HepG2 (cell line): ENCODE measurements at regions not wholly inside any gene's neighbourhood (a gene's known extent, or its start where the extent isn't known, plus 50 kb on each side); places are given as distances from the start of the nearest gene placed in this dataset.

Experiments
- ATAC-seq: fragments of 200-7000 bp; cut with Tn5 transposase; 3 replicates; pipeline ENCODE4 v1.9.1; 2020; ENCODE audit warnings: mild to moderate bottlenecking, moderate library complexity
- BruUV-seq: library from RNA; stranded (reverse); fragments of 400-500 nt; replicated peaks from 2 replicates; lab custom pipeline; 2021; lab: Mats Ljungman, UMichigan
- CTCF ChIA-PET: fragments of 300-600 bp; formaldehyde crosslinking; extraction: SDS; loops from one replicate; lab custom pipeline; 2021; ENCODE audit warnings: low total read pairs, inconsistent platforms, low intra/inter-chr PET ratio; lab: Yijun Ruan, JAX
- POLR2A ChIA-PET: fragments of 350-600 bp; sonication (Branson Sonifier 250); formaldehyde crosslinking; loops from one replicate; lab custom pipeline; 2020; ENCODE audit warnings: antibody characterized with exemption, inconsistent platforms; lab: Yijun Ruan, JAX
- DNase-seq: peaks from one replicate; pipeline ENCODE4 v3.0.0-alpha.2; 2015; ENCODE audit warnings: low spot score
- FAIRE-seq: peaks from 3 replicates; lab custom pipeline; 2011; peaks lifted over from hg19 to GRCh38; lab: Jason Lieb, UNC
- H2AFZ ChIP-seq: one replicate; pipeline ENCODE4 v1.6.1; 2011; ENCODE audit warnings: low read length, inconsistent platforms
- H3K27ac ChIP-seq: fragments of 300-600 bp; 3 replicates; pipeline ENCODE4 v1.8.0; 2011; ENCODE audit warnings: mixed run types, mild to moderate bottlenecking, mixed read lengths, low read length, inconsistent platforms; ENCODE audit not compliant: insufficient read depth; ENCODE audit errors: extremely low read length
- H3K27me3 ChIP-seq, 2 experiments: fragments of 200-600 bp in 1 of 2; 2 replicates in 1 of 2; 3 replicates in 1 of 2; pipeline versions ENCODE4 v1.6.0 to v1.8.0; 2011; ENCODE audit warnings: low read length in 2 of 2, mild to moderate bottlenecking in 2 of 2, moderate library complexity in 2 of 2, inconsistent platforms in 1 of 2; ENCODE audit not compliant: insufficient read depth in 2 of 2, control insufficient read depth in 1 of 2
- H3K36me3 ChIP-seq, 2 experiments: fragments of 200-600 bp in 1 of 2; replicated peaks in 1 of 2; 2 replicates in 1 of 2; 3 replicates in 1 of 2; pipeline versions ENCODE4 v1.5.1 to v1.8.0; 2011; ENCODE audit warnings: low read length in 2 of 2, inconsistent platforms in 1 of 2; ENCODE audit not compliant: insufficient read depth in 2 of 2, control insufficient read depth in 1 of 2
- H3K4me1 ChIP-seq: 2 replicates; pipeline ENCODE4 v1.5.1; 2012; ENCODE audit warnings: low read length, inconsistent platforms; ENCODE audit not compliant: insufficient read depth
- H3K4me2 ChIP-seq: 2 replicates; pipeline ENCODE4 v1.6.0; 2011; ENCODE audit warnings: low read depth, low read length, inconsistent platforms
- H3K4me3 ChIP-seq, 3 experiments: fragments of 200-600 bp in 1 of 3; sonication (generic), shearing (Covaris generic) in 1 of 3; replicated peaks in 1 of 3; 2 replicates each; pipeline ENCODE4 v1.5.1; 2011 to 2016; ENCODE audit warnings: low read length in 3 of 3, inconsistent platforms in 2 of 3, low read depth in 2 of 3, mild to moderate bottlenecking in 2 of 3, control low read depth in 1 of 3, mixed read lengths in 1 of 3; ENCODE audit not compliant: insufficient read depth in 1 of 3
- H3K79me2 ChIP-seq: one replicate; pipeline ENCODE4 v1.6.1; 2011; ENCODE audit warnings: low read length, inconsistent platforms; ENCODE audit not compliant: insufficient read depth
- H3K9ac ChIP-seq: 2 replicates; pipeline ENCODE4 v1.6.0; 2011; ENCODE audit warnings: mild to moderate bottlenecking, low read depth, low read length, inconsistent platforms; ENCODE audit not compliant: insufficient read depth
- H3K9me3 ChIP-seq: 2 replicates; pipeline ENCODE4 v1.5.1; 2012; ENCODE audit warnings: mild to moderate bottlenecking, low read length
- H4K20me1 ChIP-seq: 2 replicates; pipeline ENCODE4 v1.6.0; 2011; ENCODE audit warnings: inconsistent platforms, mild to moderate bottlenecking, low read length, moderate library complexity; ENCODE audit not compliant: insufficient read depth
- PBX2 ChIP-seq: IDR thresholded peaks from 2 replicates; pipeline ENCODE4 v1.6.1; 2016; ENCODE audit warnings: control low read depth
- ZBTB43 ChIP-seq: sonication (generic); formaldehyde crosslinking; conservative IDR thresholded peaks from 2 replicates; pipeline ENCODE4 v1.4.0; 2020; ENCODE audit warnings: missing genetic modification reagents
- ZNF142 ChIP-seq: sonication (generic); formaldehyde crosslinking; IDR thresholded peaks from 2 replicates; pipeline ENCODE4 v1.4.0; 2020; ENCODE audit warnings: missing genetic modification reagents
- ZNF296 ChIP-seq: sonication (generic); formaldehyde crosslinking; conservative IDR thresholded peaks from 2 replicates; pipeline ENCODE4 v1.5.0; 2020; ENCODE audit warnings: mild to moderate bottlenecking, missing genetic modification reagents
- ZSCAN20 ChIP-seq: sonication (generic); formaldehyde crosslinking; IDR thresholded peaks from 2 replicates; pipeline ENCODE4 v1.4.0; 2020; ENCODE audit warnings: missing genetic modification reagents, mild to moderate bottlenecking, borderline replicate concordance
- WGBS: methylation state at CpG from one replicate; pipeline ENCODE4 v1.1.6; 2017; ENCODE audit warnings: low lambda C conversion rate; 5-methylcytosine and 5-hydroxymethylcytosine counted together
- in situ Hi-C: cut with HindIII; loops from 2 replicates; pipeline ENCODE4 v1.10.0; 2017; ENCODE audit warnings: low pct_unique_long_range_greater_than_20kb; ENCODE audit not compliant: extremely low pct_ligation_motif_present
- intact Hi-C: fragments of 100-400 bp; cut with micrococcal nuclease; formaldehyde crosslinking; loops from one replicate; pipeline ENCODE4 v1.10.0; 2022; ENCODE audit not compliant: unreplicated experiment

GRCh38 chr7:13198727-13199126 is 511.3 kb downstream of the ARL4A start:
- no peak overlapping the region for H3K4me3 ChIP-seq
- in situ Hi-C loops (no loop called here), intact Hi-C loops (no loop called here)
- DNase-seq (no peak), FAIRE-seq (no peak), ATAC-seq (no peak)
- H3K4me2 ChIP-seq: no peak overlapping the region
- H3K9ac ChIP-seq: no peak overlapping the region
- 2% methylated on average over 2 of the region's 2 CpGs for WGBS
- H3K36me3 ChIP-seq: no peaks in the 10 kb centered on the region
- no peak overlapping the region for H3K27ac ChIP-seq
- H3K9me3 ChIP-seq: no peaks in the 10 kb centered on the region
- ChIA-PET POLR2A (no interaction called here), CTCF (no interaction called here)
- no peak for TF ChIP-seq PBX2
- no peak for TF ChIP-seq ZSCAN20 (CRISPR knock-in tag)
- no peak for TF ChIP-seq ZBTB43 (CRISPR knock-in tag)
- TF ChIP-seq ZNF142 (CRISPR knock-in tag): no peak
- TF ChIP-seq ZNF296 (CRISPR knock-in tag): no peak
- no peaks in the 10 kb centered on the region for H3K4me1 ChIP-seq
- H3K27me3 ChIP-seq: no peaks in the 10 kb centered on the region
- no TSS peak for BruUV-seq
- no peaks in the 10 kb centered on the region for H4K20me1 ChIP-seq
- no peak overlapping the region for H2AFZ ChIP-seq
- no peaks in the 10 kb centered on the region for H3K79me2 ChIP-seq
